ENCODE measurements at regions not wholly inside any gene's neighbourhood (a gene's known extent, or its start where the extent isn't known, plus 50 kb on each side); places are given as distances from the start of the nearest gene placed in this dataset.
A peak's percentile ranks its signal among the peaks of the same experiment; 100 is the strongest.

GRCh38 chr6:14711704-14712379 is 534.0 kb upstream of the JARID2 start:
- no peak for DNase-seq

GRCh38 chr6:14713008-14713960 is 532.6 kb upstream of the JARID2 start:
- no peak for DNase-seq

DNA sequence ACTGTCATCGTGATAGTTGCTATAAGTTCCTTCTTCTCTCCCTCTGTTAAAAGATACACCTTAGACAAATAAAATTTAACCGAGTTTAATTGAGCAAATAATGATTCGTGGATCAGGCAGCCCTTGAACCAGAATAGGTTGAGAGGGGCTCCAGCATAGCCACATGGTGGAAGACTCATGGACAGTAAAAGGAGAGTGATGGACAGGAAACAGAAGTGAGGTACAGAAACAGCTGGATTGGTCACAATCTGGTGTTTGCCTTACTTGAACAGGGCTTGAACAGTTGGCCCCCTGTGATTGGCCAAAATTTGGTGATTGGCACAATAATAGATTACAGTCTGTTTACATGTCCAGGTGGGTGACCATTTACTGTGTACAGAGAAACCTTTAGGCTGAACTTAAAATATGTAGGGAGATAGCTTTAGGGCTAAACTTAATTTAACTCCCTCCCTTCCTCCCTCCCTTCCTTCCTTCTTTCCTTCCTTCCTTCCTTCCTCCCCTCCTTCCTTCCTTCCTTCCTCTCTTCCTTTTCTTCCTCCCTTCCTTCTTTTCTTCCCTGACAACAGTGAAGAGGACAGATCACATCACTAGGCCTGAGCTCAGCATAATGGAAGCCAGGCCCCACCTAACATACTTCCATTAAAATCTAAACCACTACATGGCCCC is 531.8 kb upstream of the JARID2 start:
- no peak for DNase-seq

DNA sequence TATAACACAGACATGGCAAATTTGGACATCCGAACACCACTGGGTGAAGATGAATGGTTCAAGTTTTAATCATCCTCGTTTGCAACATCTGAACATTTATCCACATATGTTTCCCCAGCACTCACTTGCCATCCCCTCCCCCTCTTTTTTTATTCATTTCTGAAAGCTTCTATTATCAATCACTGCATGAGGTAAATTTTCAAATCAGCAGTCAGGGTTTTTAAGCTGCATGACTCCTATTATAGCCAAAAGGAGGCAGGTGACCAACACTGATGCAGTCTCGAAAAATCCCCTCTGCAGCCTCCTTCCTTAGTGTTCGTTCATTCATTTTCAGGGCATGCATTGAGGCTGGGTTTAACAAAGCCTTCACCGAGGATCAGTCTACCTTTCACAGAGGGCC is 530.8 kb upstream of the JARID2 start:
- DNase-seq, result no peak

DNA sequence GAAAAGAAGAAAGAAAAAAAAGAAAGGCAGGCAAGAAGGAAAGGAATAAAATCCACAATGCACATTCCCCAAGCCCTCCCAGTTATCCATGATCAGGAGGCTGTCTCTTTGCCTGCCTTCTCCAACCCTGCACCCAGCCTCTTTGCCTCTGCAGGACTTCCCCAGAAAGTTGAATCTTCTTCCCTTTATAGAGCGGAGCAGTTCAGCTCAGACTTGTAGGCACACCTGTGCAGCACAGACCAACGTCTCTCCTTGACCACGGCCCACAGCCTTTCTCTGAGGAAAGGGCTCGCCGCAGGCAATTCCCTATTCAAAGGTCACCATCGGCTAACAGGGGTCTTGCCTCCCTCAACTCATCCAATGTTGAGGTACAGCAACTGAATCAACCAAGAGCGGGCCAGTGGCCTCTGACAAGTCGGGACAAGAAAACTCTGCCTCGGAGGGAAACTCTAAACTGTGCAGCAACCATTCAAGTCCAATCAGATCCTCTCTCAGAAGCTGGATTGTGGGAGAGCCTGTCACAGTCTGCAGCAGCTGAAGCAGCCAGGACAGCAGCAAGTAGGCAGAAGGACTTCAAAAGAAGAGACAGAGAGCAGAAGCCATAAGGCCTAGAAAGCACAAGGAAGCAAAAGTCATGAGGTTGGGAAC is 529.2 kb upstream of the JARID2 start:
- DNase-seq, result no peak

GRCh38 chr6:14717307-14717706 is 528.6 kb upstream of the JARID2 start:
- DNase-seq, result peak; percentile 26

- no peak for DNase-seq
Measured at GRCh38 chr6:14718861-14719260, 527.0 kb upstream of the JARID2 start.

DNA sequence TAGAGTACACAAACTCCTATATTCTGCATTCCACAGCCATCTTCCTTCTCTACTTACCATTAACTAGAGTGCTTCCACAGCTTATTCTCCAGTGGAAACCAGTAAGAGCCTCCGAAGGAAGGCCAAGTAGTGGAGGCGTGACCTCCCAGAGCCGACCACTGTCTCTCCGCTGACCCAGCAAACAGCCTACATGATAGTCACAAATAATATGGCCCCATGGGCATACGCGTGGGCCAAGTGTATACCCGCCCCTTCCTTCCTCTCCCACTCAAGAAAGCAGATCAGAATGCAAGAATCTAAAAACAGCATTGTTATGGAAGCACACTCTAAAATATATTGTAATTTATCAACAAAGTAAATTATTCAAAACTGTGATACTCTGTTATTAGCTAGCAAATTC is 526.6 kb upstream of the JARID2 start:
- DNase-seq, result no peak

DNA sequence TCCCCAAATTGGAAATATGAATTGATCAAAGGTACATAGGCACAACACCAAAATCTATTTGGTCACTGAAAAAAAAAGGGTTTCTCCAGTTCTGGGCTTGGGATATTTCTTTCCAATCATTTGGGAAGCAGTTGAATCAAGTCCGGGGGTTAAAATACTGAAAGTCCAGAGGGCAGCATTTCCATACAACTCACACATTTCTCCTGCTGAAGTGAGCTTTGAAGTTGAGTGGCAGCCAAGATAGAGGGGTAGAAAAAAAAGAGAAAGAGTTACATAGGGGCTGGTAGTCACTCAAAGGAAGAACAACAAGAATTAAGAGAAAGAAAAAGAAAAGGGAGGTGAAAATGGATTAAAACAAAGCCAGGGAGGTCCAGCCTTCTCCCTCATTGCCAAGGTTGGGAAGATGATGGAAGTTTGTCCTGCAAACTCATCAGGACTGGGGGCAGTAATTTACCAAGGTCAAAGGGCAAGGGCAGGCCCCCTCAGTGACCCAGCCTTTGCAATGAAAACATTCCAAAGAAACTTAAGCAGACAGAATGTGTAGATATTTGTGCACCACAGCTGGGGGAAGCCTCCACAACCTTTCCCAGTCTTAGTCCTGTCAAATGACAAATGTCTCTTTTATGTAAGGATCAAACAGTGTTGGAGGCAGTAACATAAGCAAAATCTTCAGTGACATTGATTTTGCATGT is 525.3 kb upstream of the JARID2 start:
- DNase-seq, result no peak

DNA sequence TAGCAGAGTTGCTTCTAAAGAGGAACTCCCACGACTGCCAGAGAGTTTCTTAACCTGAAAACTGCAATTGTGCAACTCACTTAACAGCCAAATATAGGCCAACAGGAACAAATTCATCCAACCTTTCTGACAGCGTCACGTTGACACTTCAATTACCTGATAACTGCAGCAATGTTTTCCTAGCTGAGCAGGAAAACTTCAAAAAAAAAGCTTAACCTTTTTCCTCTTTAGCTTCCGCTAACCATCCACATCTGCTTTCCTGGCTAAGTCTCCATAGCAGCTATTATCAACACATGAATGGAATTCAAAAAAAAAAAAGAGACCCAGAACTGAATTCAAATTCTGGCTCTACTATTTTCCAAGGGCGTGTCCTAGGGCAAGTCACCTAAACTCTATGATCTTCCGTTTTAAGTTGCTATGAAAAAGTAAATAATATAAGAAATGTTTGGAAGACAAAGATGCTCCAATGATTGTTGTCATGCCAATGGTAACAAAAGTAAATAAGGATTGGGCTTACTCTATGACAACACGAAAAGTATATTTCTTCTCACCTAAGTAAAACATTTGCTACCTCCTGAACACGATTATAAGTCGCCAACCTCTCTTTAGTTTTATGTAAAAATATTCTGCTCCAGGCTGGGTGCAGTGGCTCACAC is 524.6 kb upstream of the JARID2 start:
- peak; percentile 91 for DNase-seq

DNA sequence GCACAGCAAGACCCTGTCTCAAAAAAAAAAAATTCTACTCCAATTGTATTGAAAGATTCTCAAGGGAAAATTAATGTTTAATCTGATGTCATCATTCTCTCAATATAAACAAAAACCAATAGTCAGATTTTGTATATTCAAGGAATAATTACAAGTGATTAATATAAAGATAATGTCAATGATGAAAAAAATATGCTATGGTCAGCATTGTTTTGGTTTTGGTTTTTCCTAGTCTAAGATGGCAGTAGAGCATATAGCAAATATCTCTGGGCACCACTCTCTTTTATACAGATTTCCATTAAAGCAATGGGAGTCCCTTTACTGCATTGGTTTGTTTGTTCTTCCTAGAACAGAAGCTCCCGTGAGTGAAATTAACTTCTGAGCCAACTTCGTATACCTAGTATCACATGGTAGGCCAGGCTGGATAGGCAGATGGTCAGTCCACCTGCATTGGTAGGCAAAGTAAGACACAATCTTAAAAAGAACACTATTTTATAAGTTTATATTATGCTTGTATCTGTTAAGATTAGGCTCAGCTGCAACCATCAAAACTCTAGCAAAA is 523.8 kb upstream of the JARID2 start:
- DNase-seq, result no peak

- DNase-seq, result no peak
Measured at GRCh38 chr6:14722704-14723103, 523.2 kb upstream of the JARID2 start.

GRCh38 chr6:14723535-14724086 is 522.3 kb upstream of the JARID2 start:
- DNase-seq, result no peak

DNA sequence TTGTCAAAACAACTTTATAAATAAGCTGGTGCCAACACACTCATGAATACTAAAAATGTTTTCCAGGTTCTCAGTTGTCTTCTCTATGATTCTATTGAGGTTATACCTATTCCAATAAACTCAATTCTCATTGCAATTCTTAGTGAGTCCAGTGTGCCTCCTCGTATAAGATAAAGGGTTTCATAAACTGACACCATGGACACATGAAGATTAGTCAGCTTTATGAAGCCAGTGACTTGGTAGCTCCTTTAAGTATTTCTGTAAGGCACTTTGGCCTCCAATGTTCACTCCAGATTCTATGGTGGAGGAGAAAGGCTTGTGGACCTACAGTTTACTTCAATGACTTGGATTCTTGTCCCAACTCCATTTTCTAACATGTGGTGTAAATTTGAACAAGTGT is 521.3 kb upstream of the JARID2 start:
- no peak for DNase-seq

- DNase-seq, result peak; percentile 87
Measured at GRCh38 chr6:14726816-14727493, 518.9 kb upstream of the JARID2 start.

DNA sequence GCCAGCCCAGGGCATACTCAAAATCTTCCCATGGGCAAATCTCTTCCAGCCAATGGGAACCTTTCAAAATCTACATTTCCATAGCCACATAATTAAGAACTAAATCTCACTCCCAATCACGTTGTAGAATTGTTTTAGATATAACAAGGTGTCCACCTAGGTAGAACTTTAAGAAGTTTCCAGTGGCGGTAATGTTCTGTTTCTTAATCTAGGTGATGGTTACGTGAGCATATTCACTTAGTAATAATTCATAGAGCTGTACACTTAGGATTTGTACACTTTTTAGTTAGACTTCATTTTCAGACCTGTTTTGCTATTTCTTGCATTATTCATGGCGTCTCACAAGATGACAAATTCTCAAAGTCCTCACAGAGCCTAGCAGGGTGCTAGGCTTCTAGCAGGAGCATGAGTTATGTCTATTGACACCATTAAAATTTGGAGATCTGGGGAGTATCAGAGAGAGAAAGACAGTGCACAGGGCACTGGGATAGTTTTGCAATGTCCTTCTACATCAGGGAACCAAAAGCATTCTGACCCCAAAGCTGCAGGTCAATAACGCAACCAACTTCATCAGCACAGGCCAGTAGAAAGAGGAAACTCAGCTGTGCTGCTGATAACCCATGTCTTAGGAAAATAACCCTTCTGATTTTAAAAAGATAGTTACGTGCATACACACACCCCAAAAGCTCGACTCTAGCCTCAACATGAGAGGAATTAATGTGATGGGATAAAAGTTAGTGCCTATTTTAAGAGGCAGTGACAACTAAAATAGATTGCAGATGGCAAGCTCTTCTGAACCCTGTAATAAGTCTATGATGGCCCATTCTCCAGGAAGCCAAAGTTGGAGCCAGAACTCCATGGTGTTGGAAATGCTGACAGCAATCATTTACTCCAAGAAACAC is 518.1 kb upstream of the JARID2 start:
- peak; percentile 95 for DNase-seq

DNA sequence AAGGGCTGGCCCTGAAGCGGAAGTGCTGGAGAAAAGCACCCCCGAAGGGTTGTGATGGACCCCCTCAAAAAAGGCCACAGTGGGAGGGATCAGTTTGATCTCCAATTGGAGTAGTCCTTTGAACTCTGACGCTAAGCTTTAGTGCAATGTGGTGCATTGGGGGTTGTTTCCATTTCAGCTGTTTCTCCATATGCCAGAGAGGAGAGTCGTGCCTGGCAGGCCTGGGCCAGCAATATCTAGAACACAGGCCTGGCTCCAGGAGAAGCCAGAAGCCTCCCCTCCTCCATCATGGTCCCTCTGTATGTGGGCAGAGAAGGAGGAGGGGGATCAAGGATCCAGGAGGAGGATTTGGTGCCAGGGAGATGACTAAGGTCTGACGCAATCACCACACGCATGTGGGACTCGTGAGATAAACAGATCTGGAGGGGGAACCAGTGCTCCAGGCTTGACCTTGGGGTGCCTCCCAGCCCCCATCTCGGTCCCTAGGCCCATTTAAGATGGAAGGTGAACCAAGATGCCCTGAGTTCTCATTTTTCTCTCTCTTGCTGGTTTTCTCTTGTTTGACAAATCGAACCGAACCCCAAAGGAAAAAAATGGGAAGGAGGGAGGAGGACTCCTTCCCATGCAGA is 517.4 kb upstream of the JARID2 start:
- peak; percentile 81 for DNase-seq

- DNase-seq, result peak; percentile 83
Measured at GRCh38 chr6:14729129-14729871, 516.6 kb upstream of the JARID2 start.
